GM12878 (cell line): ENCODE measurements at regions not wholly inside any gene's neighbourhood (a gene's known extent, or its start where the extent isn't known, plus 50 kb on each side); places are given as distances from the start of the nearest gene placed in this dataset.

Experiments used
- ATAC-seq: fragments of 200-7000 bp; cut with Tn5 transposase; 3 replicates; pipeline ENCODE4 v1.9.1; 2020; ENCODE audit warnings: mild to moderate bottlenecking, moderate library complexity
- BruUV-seq: library from RNA; stranded (reverse); fragments of 400-500 nt; replicated peaks from 2 replicates; lab custom pipeline; 2021; lab: Mats Ljungman, UMichigan
- CTCF ChIA-PET: fragments of 300-600 bp; sonication (Branson Sonifier 250); formaldehyde crosslinking; extraction: SDS; loops from one replicate; lab custom pipeline; 2021; ENCODE audit warnings: inconsistent platforms; lab: Yijun Ruan, JAX
- POLR2A ChIA-PET: fragments of 350-600 bp; formaldehyde crosslinking; extraction: SDS; loops from one replicate; lab custom pipeline; 2021; ENCODE audit warnings: inconsistent platforms; lab: Charles Lee
- RAD21 ChIA-PET: fragments of 300-600 bp; sonication (Branson Sonifier 250); formaldehyde crosslinking; loops from one replicate; lab custom pipeline; 2023; ENCODE audit warnings: antibody characterized with exemption; ENCODE audit not compliant: unreplicated experiment; lab: Charles Lee
- SMC1A ChIA-PET: fragments of 300-600 bp; sonication (Branson Sonifier 250); formaldehyde crosslinking; loops from one replicate; lab custom pipeline; 2023; ENCODE audit not compliant: unreplicated experiment, uncharacterized antibody; lab: Charles Lee
- DNase-seq: peaks from one replicate; pipeline ENCODE4 v3.0.0-alpha.2; 2011; ENCODE audit warnings: low read depth, low spot score
- FAIRE-seq: peaks from 3 replicates; lab custom pipeline; 2011; peaks lifted over from hg19 to GRCh38; lab: Jason Lieb, UNC
- H2AFZ ChIP-seq: 2 replicates; pipeline ENCODE4 v1.6.0; 2011; ENCODE audit warnings: low read depth, low read length, control low read depth; ENCODE audit not compliant: control insufficient read depth
- H3K27ac ChIP-seq: 2 replicates; pipeline ENCODE4 v1.5.1; 2011; ENCODE audit warnings: control low read depth; ENCODE audit not compliant: control insufficient read depth, insufficient read depth
- H3K27me3 ChIP-seq, 2 experiments: replicated peaks in 1 of 2; 2 replicates each; pipeline versions ENCODE4 v1.6.0 to v1.6.1; 2011; ENCODE audit warnings: low read length in 1 of 2; ENCODE audit not compliant: control insufficient read depth in 2 of 2, insufficient read depth in 2 of 2
- H3K36me3 ChIP-seq, 2 experiments: 2 replicates each; pipeline ENCODE4 v1.5.1; 2011; ENCODE audit warnings: low read length in 1 of 2; ENCODE audit not compliant: control insufficient read depth in 2 of 2, insufficient read depth in 2 of 2
- H3K4me1 ChIP-seq: 2 replicates; pipeline ENCODE4 v1.6.1; 2011; ENCODE audit warnings: mild to moderate bottlenecking, low read length, moderate library complexity, mixed read lengths; ENCODE audit not compliant: control insufficient read depth, insufficient read depth
- H3K4me2 ChIP-seq: 2 replicates; pipeline ENCODE4 v1.6.0; 2011; ENCODE audit warnings: control low read depth; ENCODE audit not compliant: control insufficient read depth, insufficient read depth
- H3K4me3 ChIP-seq: fragments of 200-600 bp; sonication (generic); 2 replicates; pipeline ENCODE4 v1.5.1; 2016
- H3K79me2 ChIP-seq: 2 replicates; pipeline ENCODE4 v1.6.0; 2011; ENCODE audit warnings: low read length; ENCODE audit not compliant: control insufficient read depth, insufficient read depth
- H3K9ac ChIP-seq: 2 replicates; pipeline ENCODE4 v1.8.0; 2011; ENCODE audit warnings: low read length, control low read depth, mixed read lengths; ENCODE audit not compliant: control insufficient read depth, insufficient read depth
- H3K9me3 ChIP-seq: replicated peaks from 3 replicates; pipeline ENCODE4 v1.5.1; 2011; ENCODE audit warnings: mild to moderate bottlenecking, low read length; ENCODE audit not compliant: control insufficient read depth, insufficient read depth
- H4K20me1 ChIP-seq: 2 replicates; pipeline ENCODE4 v1.6.0; 2011; ENCODE audit not compliant: control insufficient read depth, insufficient read depth
- BCLAF1 ChIP-seq: fragments of 450-650 bp; IDR thresholded peaks from 2 replicates; pipeline ENCODE4 v1.6.1; 2017; ENCODE audit warnings: antibody characterized with exemption, mild to moderate bottlenecking, moderate library complexity
- EED ChIP-seq: sonication (generic); IDR thresholded peaks from 2 replicates; pipeline ENCODE4 v1.6.1; 2016; ENCODE audit warnings: antibody characterized with exemption, low read depth
- HDGF ChIP-seq: fragments of 450-650 bp; IDR thresholded peaks from 2 replicates; pipeline ENCODE4 v1.6.1; 2016; ENCODE audit warnings: antibody characterized with exemption
- HSF1 ChIP-seq: fragments of 150-350 bp; IDR thresholded peaks from 2 replicates; pipeline ENCODE4 v1.6.1; 2014; ENCODE audit warnings: mild to moderate bottlenecking, low read depth, low read length
- IKZF2 ChIP-seq, 2 experiments: fragments of 450-650 bp; IDR thresholded peaks; 2 replicates each; pipeline ENCODE4 v1.6.1; 2017; ENCODE audit warnings: mild to moderate bottlenecking in 2 of 2, moderate library complexity in 2 of 2
- MAX ChIP-seq: IDR thresholded peaks from 2 replicates; pipeline ENCODE4 v1.6.1; 2012; ENCODE audit warnings: low read depth, low read length, improper control_type of control experiment
- MYB ChIP-seq: fragments of 150-350 bp; IDR thresholded peaks from 2 replicates; pipeline ENCODE4 v1.6.1; 2014; ENCODE audit warnings: mild to moderate bottlenecking, low read depth, low read length, borderline replicate concordance
- PAX5 ChIP-seq: IDR thresholded peaks from 2 replicates; pipeline ENCODE4 v1.6.1; 2011; ENCODE audit warnings: low read depth, low read length, borderline replicate concordance
- RBBP5 ChIP-seq: fragments of 200-600 bp; sonication (generic); conservative IDR thresholded peaks from 2 replicates; pipeline ENCODE4 v1.6.1; 2016
- RELB ChIP-seq: fragments of 450-650 bp; IDR thresholded peaks from 2 replicates; pipeline ENCODE4 v1.6.1; 2017; ENCODE audit warnings: low read depth, mild to moderate bottlenecking, moderate library complexity
- SMAD5 ChIP-seq: IDR thresholded peaks from 2 replicates; pipeline ENCODE4 v1.6.1; 2016; ENCODE audit warnings: antibody characterized with exemption, low read depth
- USF2 ChIP-seq: IDR thresholded peaks from 2 replicates; pipeline ENCODE4 v1.6.1; 2011; ENCODE audit warnings: low read depth, low read length, improper control_type of control experiment, borderline replicate concordance
- ZBTB40 ChIP-seq: fragments of 450-650 bp; IDR thresholded peaks from 2 replicates; pipeline ENCODE4 v1.6.1; 2016; ENCODE audit warnings: mild to moderate bottlenecking, moderate library complexity, borderline replicate concordance
- WGBS: methylation state at CpG from one replicate; pipeline ENCODE4 v1.1.6; 2016; ENCODE audit warnings: low lambda C conversion rate; ENCODE audit not compliant: insufficient replicate concordance, insufficient coverage; ENCODE audit errors: missing lambda C conversion rate; 5-methylcytosine and 5-hydroxymethylcytosine counted together
- in situ Hi-C: fragments of 300-500 bp; cut with MboI; formaldehyde crosslinking; loops from 9 replicates; pipeline ENCODE4 v1.14.3; 2018; ENCODE audit warnings: mixed read lengths
- intact Hi-C: fragments of 100-400 bp; cut with micrococcal nuclease; formaldehyde crosslinking; loops from one replicate; pipeline ENCODE4 v1.14.2; 2022; ENCODE audit not compliant: unreplicated experiment

GRCh38 chr11:106480581-106481190, 403.2 kb downstream of the AASDHPPT start:
- intact Hi-C loops (no loop called here), in situ Hi-C loops (no loop called here)
- no peaks in the 10 kb centered on the region for H4K20me1 ChIP-seq
- ChIA-PET RAD21 (no interaction called here), SMC1A (no interaction called here), POLR2A (no interaction called here), CTCF (no interaction called here)
- H3K36me3 ChIP-seq: no peaks in the 10 kb centered on the region
- BruUV-seq: no TSS peak
- H3K79me2 ChIP-seq: no peaks in the 10 kb centered on the region
- DNase-seq (no peak), ATAC-seq (no peak), FAIRE-seq (no peak)
- no peak overlapping the region for H3K4me2 ChIP-seq
- H3K27ac ChIP-seq: no peak overlapping the region
- no peak overlapping the region for H2AFZ ChIP-seq
- H3K4me3 ChIP-seq: no peak overlapping the region
- H3K4me1 ChIP-seq: no peaks in the 10 kb centered on the region
- WGBS: 0% methylated on average over 1 of the region's 1 CpG
- no peaks in the 10 kb centered on the region for H3K9me3 ChIP-seq
- H3K27me3 ChIP-seq: no peaks in the 10 kb centered on the region
- no peak overlapping the region for H3K9ac ChIP-seq
- TF ChIP-seq BCLAF1 (no peak), RELB (no peak), MYB (no peak), EED (no peak), RBBP5 (no peak), MAX (no peak), SMAD5 (no peak), USF2 (no peak), HSF1 (no peak), HDGF (no peak), IKZF2 (IDR thresholded peaks at IDR 0.05) (no peak), ZBTB40 (no peak), PAX5 (no peak)
